ENCODE measurements at regions not wholly inside any gene's neighbourhood (a gene's known extent, or its start where the extent isn't known, plus 50 kb on each side); places are given as distances from the start of the nearest gene placed in this dataset.
"Not testable (repeated sequence)": the region's sequence is repeated elsewhere in the genome, so short reads cannot be mapped to it uniquely, and the experiment has no call there.

- H2BK15ac ChIP-seq (ENCODE audit: low read depth, low read length): no peak overlapping the region
- no peak overlapping the region for H3K23ac ChIP-seq (ENCODE audit: insufficient read length, low read depth, low read length)
- H4K20me1 ChIP-seq (ENCODE audit: control insufficient read depth, insufficient read depth, insufficient read length): no peaks in the 10 kb centered on the region
- no peaks in the 10 kb centered on the region for H3K4me1 ChIP-seq (ENCODE audit: insufficient read depth, low read length)
- no peak overlapping the region for H4K91ac ChIP-seq (ENCODE audit: insufficient read length, low read depth, low read length)
- Mint-ChIP-seq H3K27ac (no peak overlapping the region), H3K4me1 (no peaks in the 10 kb centered on the region), H3K9me3 (peaks cover 2 to 3% of the 10 kb centered on the region in 2 experiments; a peak in 1 of 5 replicates), H3K27me3 (ENCODE audit: low read depth) (no peaks in the 10 kb centered on the region), H3K36me3 (ENCODE audit: insufficient read depth in 1 of 3, low read depth in 3 of 3) (no peaks in the 10 kb centered on the region), H3K4me3 (no peak overlapping the region)
- no peak overlapping the region for H3K14ac ChIP-seq (ENCODE audit: insufficient read depth, low read length)
- H3K27me3 ChIP-seq (ENCODE audit: insufficient read depth, low read length): no peaks in the 10 kb centered on the region
- no peak overlapping the region for H2BK20ac ChIP-seq (ENCODE audit: low read depth, low read length, poor library complexity, severe bottlenecking)
- no peak overlapping the region for H2AFZ ChIP-seq (ENCODE audit: low read length)
- no peak overlapping the region for H3K56ac ChIP-seq (ENCODE audit: insufficient read length, low read depth, low read length)
- no peak for TF ChIP-seq CTCF (conservative IDR thresholded peaks at IDR 0.05)
- no peak overlapping the region for H2BK120ac ChIP-seq (ENCODE audit: low read depth, low read length, poor library complexity, severe bottlenecking)
- H4K8ac ChIP-seq (replicated peaks; ENCODE audit: insufficient read length, low read depth, low read length): no peak overlapping the region
- no peaks in the 10 kb centered on the region for H3K79me1 ChIP-seq (ENCODE audit: insufficient read depth, low read depth, low read length, poor library complexity, severe bottlenecking)
- no peak for DNase-seq
- no peak overlapping the region for H2BK12ac ChIP-seq (ENCODE audit: insufficient read length, low read depth, low read length)
- no peak overlapping the region for H3K4ac ChIP-seq (ENCODE audit: low read depth, low read length)
- no peaks in the 10 kb centered on the region for H3K23me2 ChIP-seq (ENCODE audit: insufficient read length, low read depth, low read length, poor library complexity, severe bottlenecking)
- H3K4me2 ChIP-seq (ENCODE audit: insufficient read depth, insufficient read length, low read length): no peak overlapping the region
- WGBS (ENCODE audit: extremely low coverage, insufficient read length, low lambda C conversion rate): no CpG with 5 or more reads among the region's 13 CpGs
- H2BK5ac ChIP-seq (ENCODE audit: insufficient read length, low read length): no peak overlapping the region
- H3K18ac ChIP-seq (ENCODE audit: insufficient read length, low read depth, low read length): no peak overlapping the region
- H3K9ac ChIP-seq (ENCODE audit: extremely low read depth, insufficient read length, low read length): no peak overlapping the region
- H3K9me3 ChIP-seq (ENCODE audit: control insufficient read depth, low read depth, low read length): no peaks in the 10 kb centered on the region
- H3K27ac ChIP-seq (ENCODE audit: insufficient read length, low read depth, low read length): no peak overlapping the region
- H3K79me2 ChIP-seq (ENCODE audit: insufficient read depth, low read length): no peaks in the 10 kb centered on the region
- no peak overlapping the region for H3T11ph ChIP-seq (ENCODE audit: low read length)
- no peak overlapping the region for H2AK5ac ChIP-seq (ENCODE audit: insufficient read length, low read length)
- no peak overlapping the region for H4K5ac ChIP-seq (ENCODE audit: insufficient read length, low read depth, low read length)
These were observed 589.9 kb upstream of the SLC35B3 start for GRCh38 chr6:9025228-9025627.

- H3K9me3 Mint-ChIP-seq; H3K18ac ChIP-seq (ENCODE audit: insufficient read length, low read depth, low read length); H4K20me1 ChIP-seq (ENCODE audit: control insufficient read depth, insufficient read depth, insufficient read length); H3K79me1 ChIP-seq (ENCODE audit: insufficient read depth, low read depth, low read length, poor library complexity, severe bottlenecking); H3K36me3 Mint-ChIP-seq (ENCODE audit: insufficient read depth in 1 of 3, low read depth in 3 of 3); H2AFZ ChIP-seq (ENCODE audit: low read length); H2BK15ac ChIP-seq (ENCODE audit: low read depth, low read length); DNase-seq; H3K23me2 ChIP-seq (ENCODE audit: insufficient read length, low read depth, low read length, poor library complexity, severe bottlenecking); H4K8ac ChIP-seq (replicated peaks; ENCODE audit: insufficient read length, low read depth, low read length); H3K4me1 ChIP-seq (ENCODE audit: insufficient read depth, low read length); H3T11ph ChIP-seq (ENCODE audit: low read length); H3K27me3 ChIP-seq (ENCODE audit: insufficient read depth, low read length); H2BK12ac ChIP-seq (ENCODE audit: insufficient read length, low read depth, low read length); H2BK20ac ChIP-seq (ENCODE audit: low read depth, low read length, poor library complexity, severe bottlenecking); H3K27ac Mint-ChIP-seq; H3K4me2 ChIP-seq (ENCODE audit: insufficient read depth, insufficient read length, low read length); H3K4ac ChIP-seq (ENCODE audit: low read depth, low read length); H3K56ac ChIP-seq (ENCODE audit: insufficient read length, low read depth, low read length); H2BK120ac ChIP-seq (ENCODE audit: low read depth, low read length, poor library complexity, severe bottlenecking); H3K79me2 ChIP-seq (ENCODE audit: insufficient read depth, low read length); H3K9ac ChIP-seq (ENCODE audit: extremely low read depth, insufficient read length, low read length); H3K4me1 Mint-ChIP-seq; H3K27ac ChIP-seq (ENCODE audit: insufficient read length, low read depth, low read length); H2AK5ac ChIP-seq (ENCODE audit: insufficient read length, low read length); H3K14ac ChIP-seq (ENCODE audit: insufficient read depth, low read length); H4K91ac ChIP-seq (ENCODE audit: insufficient read length, low read depth, low read length); H3K23ac ChIP-seq (ENCODE audit: insufficient read length, low read depth, low read length); H3K27me3 Mint-ChIP-seq (ENCODE audit: low read depth); H2BK5ac ChIP-seq (ENCODE audit: insufficient read length, low read length); H3K9me3 ChIP-seq (ENCODE audit: control insufficient read depth, low read depth, low read length); H4K5ac ChIP-seq (ENCODE audit: insufficient read length, low read depth, low read length); H3K4me3 Mint-ChIP-seq: not testable (repeated sequence)
- no CpG with 5 or more reads among the region's 38 CpGs for WGBS (ENCODE audit: extremely low coverage, insufficient read length, low lambda C conversion rate)
These were observed 588.9 kb upstream of the SLC35B3 start for GRCh38 chr6:9024246-9024645.

Data from H9 (cell line).